ENCODE measurements at regions not wholly inside any gene's neighbourhood (a gene's known extent, or its start where the extent isn't known, plus 50 kb on each side); places are given as distances from the start of the nearest gene placed in this dataset.

DNA sequence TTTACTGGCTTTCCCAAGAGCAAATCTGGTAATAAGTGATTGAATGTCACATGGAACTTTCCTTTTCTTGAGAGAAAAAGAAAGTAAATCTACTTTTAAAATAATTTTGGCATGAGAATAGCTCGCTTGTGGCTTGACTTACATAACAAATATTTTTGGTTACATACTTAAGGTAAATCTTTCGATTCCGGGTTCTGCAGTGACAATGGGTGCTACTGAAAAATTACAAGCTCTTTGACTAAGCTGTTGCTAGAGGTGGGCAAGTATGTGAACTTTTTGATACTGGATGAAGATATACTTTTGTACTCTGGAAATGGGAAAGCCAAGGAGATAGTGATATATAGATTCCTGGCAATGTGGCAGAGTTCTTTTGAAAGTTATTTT lies 51.9 kb upstream of the OTOL1 start:
- Histone ChIP-seq H3K4me1 (no peaks in the 10 kb centered on the region), H3K9me3 (replicated peaks) (no peaks in the 10 kb centered on the region), H3K4me3 (no peak overlapping the region), H3K27me3 (no peaks in the 10 kb centered on the region), H3K27ac (no peak overlapping the region), H3K36me3 (no peaks in the 10 kb centered on the region)
- DNase-seq: no peak

- no peaks in the 10 kb centered on the region for H3K4me1 ChIP-seq
- no peaks in the 10 kb centered on the region for H3K9me3 ChIP-seq (replicated peaks)
- no peaks in the 10 kb centered on the region for H3K36me3 ChIP-seq
- DNase-seq: no peak
- no peak overlapping the region for H3K4me3 ChIP-seq
- H3K27ac ChIP-seq: no peak overlapping the region
- H3K27me3 ChIP-seq: no peaks in the 10 kb centered on the region
Observed at GRCh38 chr3:161443921-161444693, 52.5 kb upstream of the OTOL1 start.

DNA sequence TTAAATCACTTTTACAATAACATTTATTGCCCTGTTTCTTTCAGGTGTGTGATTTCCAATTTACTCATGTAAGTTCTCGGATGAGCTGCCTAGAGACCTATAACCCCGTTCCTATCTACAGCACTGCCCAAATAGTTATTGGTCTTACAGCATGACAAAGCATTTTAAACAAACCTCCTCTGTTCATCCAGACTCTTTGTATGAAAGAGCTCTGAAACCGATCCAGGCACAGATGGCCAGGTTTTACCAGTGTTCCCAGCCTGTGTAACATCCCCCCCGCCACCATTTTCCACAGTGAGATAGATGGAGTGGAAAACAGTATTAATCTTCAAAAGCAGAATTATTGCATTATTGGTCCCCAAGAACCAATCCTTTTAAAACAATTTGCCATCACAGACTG lies 59.0 kb upstream of the SPTSSB start:
- Histone ChIP-seq H3K4me3 (no peak overlapping the region), H3K36me3 (no peaks in the 10 kb centered on the region), H3K27ac (no peak overlapping the region), H3K27me3 (no peaks in the 10 kb centered on the region), H3K9me3 (replicated peaks) (no peaks in the 10 kb centered on the region), H3K4me1 (no peaks in the 10 kb centered on the region)
- DNase-seq: no peak

- H3K27me3 ChIP-seq: no peaks in the 10 kb centered on the region
- H3K4me3 ChIP-seq: no peak overlapping the region
- H3K27ac ChIP-seq: no peak overlapping the region
- peaks cover 6% of the 10 kb centered on the region for H3K4me1 ChIP-seq
- no peaks in the 10 kb centered on the region for H3K36me3 ChIP-seq
- no peak for DNase-seq
- H3K9me3 ChIP-seq (replicated peaks): no peaks in the 10 kb centered on the region
Observed at GRCh38 chr3:161427347-161427746, 56.0 kb upstream of the SPTSSB start.

- no peak overlapping the region for H3K4me3 ChIP-seq
- H3K4me1 ChIP-seq: peaks cover 12% of the 10 kb centered on the region
- DNase-seq: no peak
- no peaks in the 10 kb centered on the region for H3K27me3 ChIP-seq
- H3K36me3 ChIP-seq: no peaks in the 10 kb centered on the region
- no peaks in the 10 kb centered on the region for H3K9me3 ChIP-seq (replicated peaks)
- no peak overlapping the region for H3K27ac ChIP-seq
Observed at GRCh38 chr3:161426758-161427157, 55.4 kb upstream of the SPTSSB start.

GRCh38 chr3:161423911-161424522 lies 52.7 kb upstream of the SPTSSB start:
- no peak overlapping the region for H3K4me3 ChIP-seq
- DNase-seq: peak in 1 of 2 experiments; percentile 72
- H3K4me1 ChIP-seq: peaks cover 18% of the 10 kb centered on the region
- H3K27me3 ChIP-seq: no peaks in the 10 kb centered on the region
- H3K27ac ChIP-seq: no peak overlapping the region
- no peaks in the 10 kb centered on the region for H3K36me3 ChIP-seq
- H3K9me3 ChIP-seq (replicated peaks): no peaks in the 10 kb centered on the region

- Histone ChIP-seq H3K4me3 (no peak overlapping the region), H3K36me3 (no peaks in the 10 kb centered on the region), H3K9me3 (replicated peaks) (no peaks in the 10 kb centered on the region), H3K27me3 (no peaks in the 10 kb centered on the region), H3K4me1 (peaks cover 18% of the 10 kb centered on the region), H3K27ac (peak overlapping the region; percentile 7)
- peak; percentile 47 to 74 for DNase-seq
Observed at GRCh38 chr3:161422171-161422700, 50.9 kb upstream of the SPTSSB start.

All from SJCRH30 (cell line).